HL-60 (cell line): ENCODE measurements at regions not wholly inside any gene's neighbourhood (a gene's known extent, or its start where the extent isn't known, plus 50 kb on each side); places are given as distances from the start of the nearest gene placed in this dataset.

Source experiments
- DNase-seq, 2 experiments: peaks; one replicate each; pipeline ENCODE4 v3.0.0-alpha.2; 2010 to 2020; ENCODE audit warnings: low read depth in 1 of 2, low spot score in 1 of 2
- H3K27ac ChIP-seq: fragments of 250-450 bp; sonication (Bioruptor Pico); replicated peaks from 2 replicates; pipeline ENCODE4 v1.5.1; 2020; ENCODE audit warnings: mild to moderate bottlenecking, moderate library complexity
- H3K27me3 ChIP-seq: fragments of 250-450 bp; sonication (Bioruptor Pico); 2 replicates; pipeline ENCODE4 v1.5.1; 2021; ENCODE audit warnings: mild to moderate bottlenecking, moderate library complexity; ENCODE audit not compliant: insufficient read depth, poor library complexity, severe bottlenecking
- H3K4me3 ChIP-seq: replicated peaks from 2 replicates; pipeline ENCODE4 v1.5.1; 2011; ENCODE audit warnings: mild to moderate bottlenecking, control low read depth, low read length; ENCODE audit not compliant: insufficient read depth
- GABPA ChIP-seq: IDR thresholded peaks from 2 replicates; pipeline ENCODE4 v1.6.1; 2012; ENCODE audit warnings: low read depth
- POLR2AphosphoS5 ChIP-seq: IDR thresholded peaks from 2 replicates; pipeline ENCODE4 v1.6.1; 2012; ENCODE audit warnings: low read depth
- SPI1 ChIP-seq: IDR thresholded peaks from 2 replicates; pipeline ENCODE4 v1.6.1; 2012; ENCODE audit warnings: low read depth, mild to moderate bottlenecking, borderline replicate concordance
- TF ChIP-seq, protein P1 (sequence below): IDR thresholded peaks from one replicate; pipeline ENCODE4 v1.5.1; 2011; ENCODE audit warnings: low read length, control low read depth, inconsistent platforms; ENCODE audit not compliant: insufficient read depth
- TF ChIP-seq, protein P2 (sequence below): IDR thresholded peaks from 2 replicates; pipeline ENCODE4 v1.6.1; 2012; ENCODE audit warnings: low read depth; ENCODE audit not compliant: insufficient replicate concordance

GRCh38 chr4:34628471-34628870, 1615.8 kb downstream of the ARAP2 start:
- DNase-seq = no peak
- no peak for TF ChIP-seq POLR2AphosphoS5
- TF ChIP-seq, protein P1, sequence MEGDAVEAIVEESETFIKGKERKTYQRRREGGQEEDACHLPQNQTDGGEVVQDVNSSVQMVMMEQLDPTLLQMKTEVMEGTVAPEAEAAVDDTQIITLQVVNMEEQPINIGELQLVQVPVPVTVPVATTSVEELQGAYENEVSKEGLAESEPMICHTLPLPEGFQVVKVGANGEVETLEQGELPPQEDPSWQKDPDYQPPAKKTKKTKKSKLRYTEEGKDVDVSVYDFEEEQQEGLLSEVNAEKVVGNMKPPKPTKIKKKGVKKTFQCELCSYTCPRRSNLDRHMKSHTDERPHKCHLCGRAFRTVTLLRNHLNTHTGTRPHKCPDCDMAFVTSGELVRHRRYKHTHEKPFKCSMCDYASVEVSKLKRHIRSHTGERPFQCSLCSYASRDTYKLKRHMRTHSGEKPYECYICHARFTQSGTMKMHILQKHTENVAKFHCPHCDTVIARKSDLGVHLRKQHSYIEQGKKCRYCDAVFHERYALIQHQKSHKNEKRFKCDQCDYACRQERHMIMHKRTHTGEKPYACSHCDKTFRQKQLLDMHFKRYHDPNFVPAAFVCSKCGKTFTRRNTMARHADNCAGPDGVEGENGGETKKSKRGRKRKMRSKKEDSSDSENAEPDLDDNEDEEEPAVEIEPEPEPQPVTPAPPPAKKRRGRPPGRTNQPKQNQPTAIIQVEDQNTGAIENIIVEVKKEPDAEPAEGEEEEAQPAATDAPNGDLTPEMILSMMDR = no peak
- TF ChIP-seq GABPA = no peak
- TF ChIP-seq, protein P2, sequence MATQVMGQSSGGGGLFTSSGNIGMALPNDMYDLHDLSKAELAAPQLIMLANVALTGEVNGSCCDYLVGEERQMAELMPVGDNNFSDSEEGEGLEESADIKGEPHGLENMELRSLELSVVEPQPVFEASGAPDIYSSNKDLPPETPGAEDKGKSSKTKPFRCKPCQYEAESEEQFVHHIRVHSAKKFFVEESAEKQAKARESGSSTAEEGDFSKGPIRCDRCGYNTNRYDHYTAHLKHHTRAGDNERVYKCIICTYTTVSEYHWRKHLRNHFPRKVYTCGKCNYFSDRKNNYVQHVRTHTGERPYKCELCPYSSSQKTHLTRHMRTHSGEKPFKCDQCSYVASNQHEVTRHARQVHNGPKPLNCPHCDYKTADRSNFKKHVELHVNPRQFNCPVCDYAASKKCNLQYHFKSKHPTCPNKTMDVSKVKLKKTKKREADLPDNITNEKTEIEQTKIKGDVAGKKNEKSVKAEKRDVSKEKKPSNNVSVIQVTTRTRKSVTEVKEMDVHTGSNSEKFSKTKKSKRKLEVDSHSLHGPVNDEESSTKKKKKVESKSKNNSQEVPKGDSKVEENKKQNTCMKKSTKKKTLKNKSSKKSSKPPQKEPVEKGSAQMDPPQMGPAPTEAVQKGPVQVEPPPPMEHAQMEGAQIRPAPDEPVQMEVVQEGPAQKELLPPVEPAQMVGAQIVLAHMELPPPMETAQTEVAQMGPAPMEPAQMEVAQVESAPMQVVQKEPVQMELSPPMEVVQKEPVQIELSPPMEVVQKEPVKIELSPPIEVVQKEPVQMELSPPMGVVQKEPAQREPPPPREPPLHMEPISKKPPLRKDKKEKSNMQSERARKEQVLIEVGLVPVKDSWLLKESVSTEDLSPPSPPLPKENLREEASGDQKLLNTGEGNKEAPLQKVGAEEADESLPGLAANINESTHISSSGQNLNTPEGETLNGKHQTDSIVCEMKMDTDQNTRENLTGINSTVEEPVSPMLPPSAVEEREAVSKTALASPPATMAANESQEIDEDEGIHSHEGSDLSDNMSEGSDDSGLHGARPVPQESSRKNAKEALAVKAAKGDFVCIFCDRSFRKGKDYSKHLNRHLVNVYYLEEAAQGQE = no peak
- no peak for TF ChIP-seq SPI1
- Histone ChIP-seq H3K4me3 (no peak overlapping the region), H3K27me3 (no peaks in the 10 kb centered on the region), H3K27ac (no peak overlapping the region)

- no peak for TF ChIP-seq SPI1
- TF ChIP-seq POLR2AphosphoS5 = no peak
- TF ChIP-seq GABPA = no peak
- TF ChIP-seq, protein P2 = no peak
- TF ChIP-seq, protein P1 = no peak
- H3K27ac ChIP-seq = no peak overlapping the region
- H3K27me3 ChIP-seq = no peaks in the 10 kb centered on the region
- no peak overlapping the region for H3K4me3 ChIP-seq
- DNase-seq = no peak
Measured at GRCh38 chr4:34629451-34629850, 1614.9 kb downstream of the ARAP2 start.

DNA sequence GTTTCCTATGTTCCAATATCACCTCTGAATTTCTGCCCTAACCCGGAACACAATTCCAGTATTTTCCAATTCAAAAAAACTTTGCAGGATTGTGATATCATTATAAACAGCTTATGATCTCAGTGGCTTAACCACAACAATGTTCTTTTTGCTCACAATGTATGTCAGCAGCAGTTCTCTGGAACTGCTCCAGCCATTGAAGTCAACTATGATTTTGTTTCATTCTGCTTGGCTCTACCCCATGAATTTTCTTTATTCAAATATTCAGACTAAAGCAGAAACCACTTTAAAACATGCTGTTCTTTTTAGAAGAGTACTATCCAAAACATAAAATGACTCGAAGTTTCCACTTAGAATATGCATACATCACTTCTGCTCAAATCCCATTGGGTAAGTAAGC, 1611.1 kb downstream of the ARAP2 start:
- DNase-seq = no peak
- no peak overlapping the region for H3K27ac ChIP-seq
- TF ChIP-seq, protein P2 = no peak
- no peak for TF ChIP-seq SPI1
- no peak for TF ChIP-seq GABPA
- TF ChIP-seq, protein P1 = no peak
- TF ChIP-seq POLR2AphosphoS5 = no peak
- H3K27me3 ChIP-seq = no peaks in the 10 kb centered on the region
- H3K4me3 ChIP-seq = no peak overlapping the region
